Heart left ventricle (tissue), 13 donors: ENCODE measurements at regions not wholly inside any gene's neighbourhood (a gene's known extent, or its start where the extent isn't known, plus 50 kb on each side); places are given as distances from the start of the nearest gene placed in this dataset.

Source experiments
- CTCF ChIP-seq, 12 donors: fragments of 200-600 bp; sonication (generic) in 4 of 12; IDR thresholded peaks; one replicate each; pipeline versions ENCODE4 v1.5.0 to v1.8.0; 2018 to 2022; ENCODE audit warnings: antibody characterized with exemption in 12 of 12, mild to moderate bottlenecking in 5 of 12
- POLR2A ChIP-seq, 2 donors: fragments of 450-650 bp; IDR thresholded peaks; one replicate each; pipeline ENCODE4 v1.6.1; 2017; ENCODE audit warnings: antibody characterized with exemption in 2 of 2, mild to moderate bottlenecking in 2 of 2, moderate library complexity in 2 of 2
- donor health status: ischemic (EF 13 %, LVEDD 7.1; RV severe dilation, severe dysfunction).
- donor health status: DM: no; HTN: yes; CAD: no.
- donor health status: DM: no; HTN: no; CAD: no.
- donor health status: ischemic (EF 25% LVEDD 6.9; RV normal size, moderate dysfunction).
- donor health status: ischemic (EF 25% LVEDD 5.7; RV mildly dilated, moderate dysfunction).
- donor health status: ischemic (EF 35%, LVEDD 5.7; RV mildly dilated, moderate dysfunction).
- donor health status: nonischemic (EF 11% LVEDD 7.7; RV severe dilation, severe dysfunction).
- donor health status: DM: yes; HTN: yes; CAD: no.
- donor health status: PGD.
- donor health status: ischemic (EF 29% LVEDD 5.4; RV normal size, mild dysfunction).
- donor health status: nonischemic (EF 23%, LVEDD 6.1; RV moderate dilation, normal function).

GRCh38 chr1:209316929-209317328 lies 266.6 kb upstream of the CAMK1G start:
- no peak for TF ChIP-seq CTCF (IDR thresholded peaks at IDR 0.05)
- TF ChIP-seq POLR2A (IDR thresholded peaks at IDR 0.05) = no peak
